Thyroid gland (tissue), 4 donors: ENCODE measurements at regions not wholly inside any gene's neighbourhood (a gene's known extent, or its start where the extent isn't known, plus 50 kb on each side); places are given as distances from the start of the nearest gene placed in this dataset.

ENCODE experiments used
- POLR2A ChIP-seq, 2 donors: fragments of 450-650 bp; IDR thresholded peaks; one replicate each; pipeline ENCODE4 v1.6.1; 2017; ENCODE audit warnings: antibody characterized with exemption in 2 of 2, mild to moderate bottlenecking in 2 of 2, moderate library complexity in 1 of 2
- TF ChIP-seq, protein P1 (sequence below), 6 experiments: fragments of 200-600 bp in 3 of 6; fragments of 450-650 bp in 3 of 6; sonication (generic) in 3 of 6; IDR thresholded peaks; one replicate each; pipeline ENCODE4 v1.5.1; 2016 to 2019; ENCODE audit warnings: antibody characterized with exemption in 6 of 6, mild to moderate bottlenecking in 2 of 6, inconsistent platforms in 1 of 6, moderate library complexity in 1 of 6

DNA sequence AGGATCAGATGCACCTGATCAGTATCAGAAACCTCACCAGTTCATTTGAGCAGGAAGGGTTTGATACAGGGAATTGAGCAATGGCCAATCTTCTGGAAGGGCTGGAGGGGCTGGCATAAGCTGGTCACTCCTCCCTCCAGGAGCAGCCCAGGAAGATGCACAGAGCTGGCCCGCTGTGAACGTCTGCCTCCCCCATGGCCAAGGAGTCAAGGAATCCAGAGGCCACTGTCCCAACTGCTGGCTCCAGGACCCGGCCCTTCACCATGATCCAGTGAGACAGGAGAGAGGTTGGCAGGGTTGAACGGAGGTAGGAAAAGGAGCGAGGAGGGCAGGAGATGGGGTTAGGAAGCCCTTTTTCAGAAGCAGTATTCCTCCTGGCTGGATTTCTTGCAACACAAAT is 113.9 kb upstream of the CST7 start:
- TF ChIP-seq POLR2A (IDR thresholded peaks at IDR 0.05) = no peak
- TF ChIP-seq, protein P1, sequence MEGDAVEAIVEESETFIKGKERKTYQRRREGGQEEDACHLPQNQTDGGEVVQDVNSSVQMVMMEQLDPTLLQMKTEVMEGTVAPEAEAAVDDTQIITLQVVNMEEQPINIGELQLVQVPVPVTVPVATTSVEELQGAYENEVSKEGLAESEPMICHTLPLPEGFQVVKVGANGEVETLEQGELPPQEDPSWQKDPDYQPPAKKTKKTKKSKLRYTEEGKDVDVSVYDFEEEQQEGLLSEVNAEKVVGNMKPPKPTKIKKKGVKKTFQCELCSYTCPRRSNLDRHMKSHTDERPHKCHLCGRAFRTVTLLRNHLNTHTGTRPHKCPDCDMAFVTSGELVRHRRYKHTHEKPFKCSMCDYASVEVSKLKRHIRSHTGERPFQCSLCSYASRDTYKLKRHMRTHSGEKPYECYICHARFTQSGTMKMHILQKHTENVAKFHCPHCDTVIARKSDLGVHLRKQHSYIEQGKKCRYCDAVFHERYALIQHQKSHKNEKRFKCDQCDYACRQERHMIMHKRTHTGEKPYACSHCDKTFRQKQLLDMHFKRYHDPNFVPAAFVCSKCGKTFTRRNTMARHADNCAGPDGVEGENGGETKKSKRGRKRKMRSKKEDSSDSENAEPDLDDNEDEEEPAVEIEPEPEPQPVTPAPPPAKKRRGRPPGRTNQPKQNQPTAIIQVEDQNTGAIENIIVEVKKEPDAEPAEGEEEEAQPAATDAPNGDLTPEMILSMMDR (IDR thresholded peaks at IDR 0.05) = no peak
